A549 (cell line): ENCODE measurements at regions not wholly inside any gene's neighbourhood (a gene's known extent, or its start where the extent isn't known, plus 50 kb on each side); places are given as distances from the start of the nearest gene placed in this dataset.

Experiments used
- ATAC-seq, 2 experiments: fragments of 200-7000 bp in 1 of 2; fragments of >200 bp in 1 of 2; cut with Nextera tagmentation in 1 of 2; cut with Tn5 transposase in 1 of 2; 3 replicates each; pipeline versions ENCODE4 v1.8.0 to v1.9.1; 2018 to 2020; ENCODE audit warnings: mild to moderate bottlenecking in 1 of 2, moderate library complexity in 1 of 2
- CTCF ChIA-PET: fragments of 300-600 bp; sonication (Branson Sonifier 250); formaldehyde crosslinking; extraction: SDS; loops from one replicate; lab custom pipeline; 2021; ENCODE audit warnings: antibody characterized with exemption, inconsistent platforms; lab: Yijun Ruan, JAX
- POLR2A ChIA-PET: fragments of 350-600 bp; formaldehyde crosslinking; extraction: SDS; loops from one replicate; lab custom pipeline; 2021; ENCODE audit warnings: antibody characterized with exemption, inconsistent platforms; lab: Yijun Ruan, JAX
- DNase-seq, 2 experiments: peaks; one replicate each; pipeline versions ENCODE4 v3.0.0 to v3.0.0-alpha.2; 2011 to 2016; ENCODE audit warnings: low read depth in 1 of 2, low spot score in 1 of 2
- FAIRE-seq: peaks from 2 replicates; lab custom pipeline; 2011; peaks lifted over from hg19 to GRCh38; lab: Jason Lieb, UNC
- H3K27ac ChIP-seq, 2 experiments: fragments of >200 bp; sonication (Bioruptor Twin); formaldehyde crosslinking; 3 replicates each; pipeline ENCODE4 v1.5.1; 2016 to 2017
- H3K4me1 ChIP-seq: fragments of >200 bp; sonication (Bioruptor Twin); formaldehyde crosslinking; 3 replicates; pipeline ENCODE4 v1.6.1; 2016
- H3K4me2 ChIP-seq: fragments of >200 bp; sonication (Bioruptor Twin); formaldehyde crosslinking; 3 replicates; pipeline ENCODE4 v1.6.1; 2016
- H3K4me3 ChIP-seq: fragments of >200 bp; sonication (Bioruptor Twin); formaldehyde crosslinking; 3 replicates; pipeline ENCODE4 v1.5.1; 2016
- H3K9me3 ChIP-seq: fragments of >200 bp; sonication (Bioruptor Twin); formaldehyde crosslinking; 3 replicates; pipeline ENCODE4 v1.6.1; 2016
- BHLHE40 ChIP-seq: IDR thresholded peaks from 2 replicates; pipeline ENCODE4 v1.6.1; 2012; ENCODE audit warnings: low read depth, low read length, inconsistent platforms
- CBX2 ChIP-seq: fragments of 200-600 bp; sonication (generic); IDR thresholded peaks from 2 replicates; pipeline ENCODE4 v1.6.1; 2016; ENCODE audit warnings: low read depth, mild to moderate bottlenecking, borderline replicate concordance
- CBX8 ChIP-seq: fragments of 200-600 bp; sonication (generic); IDR thresholded peaks from 2 replicates; pipeline ENCODE4 v1.6.1; 2016
- CHD4 ChIP-seq: fragments of 200-600 bp; sonication (generic); IDR thresholded peaks from 2 replicates; pipeline ENCODE4 v1.6.1; 2016; ENCODE audit warnings: antibody characterized with exemption, mild to moderate bottlenecking, borderline replicate concordance
- EHF ChIP-seq: fragments of 250-450 bp; sonication (Bioruptor Pico); IDR thresholded peaks from 2 replicates; pipeline ENCODE4 v1.5.0; 2020; ENCODE audit warnings: mild to moderate bottlenecking
- EP300 ChIP-seq, 2 experiments: fragments of >200 bp; sonication (Bioruptor Twin); formaldehyde crosslinking; IDR thresholded peaks; 2 replicates in 1 of 2; 3 replicates in 1 of 2; pipeline ENCODE4 v1.6.1; 2016 to 2017
- ESRRA ChIP-seq: fragments of 150-350 bp; IDR thresholded peaks from 2 replicates; pipeline ENCODE4 v1.6.1; 2014; ENCODE audit warnings: mild to moderate bottlenecking, low read length, borderline replicate concordance
- GATA3 ChIP-seq: IDR thresholded peaks from 2 replicates; pipeline ENCODE4 v1.6.1; 2012; ENCODE audit warnings: borderline replicate concordance
- HEYL ChIP-seq: fragments of 250-450 bp; sonication (Bioruptor Pico); IDR thresholded peaks from 2 replicates; pipeline ENCODE4 v1.8.0; 2021; ENCODE audit warnings: mild to moderate bottlenecking, moderate library complexity
- HOXA7 ChIP-seq: fragments of 250-450 bp; sonication (Bioruptor Pico); IDR thresholded peaks from 2 replicates; pipeline ENCODE4 v1.5.0; 2020; ENCODE audit warnings: mild to moderate bottlenecking, moderate library complexity
- JUNB ChIP-seq: fragments of >200 bp; sonication (Bioruptor Twin); formaldehyde crosslinking; IDR thresholded peaks from 2 replicates; pipeline ENCODE4 v1.6.1; 2016
- KDM1A ChIP-seq: fragments of 200-600 bp; sonication (generic); IDR thresholded peaks from 2 replicates; pipeline ENCODE4 v1.6.1; 2016; ENCODE audit warnings: low read depth, mild to moderate bottlenecking
- KDM5A ChIP-seq: fragments of 200-600 bp; sonication (generic); IDR thresholded peaks from 2 replicates; pipeline ENCODE4 v1.6.1; 2016; ENCODE audit warnings: antibody characterized with exemption, mild to moderate bottlenecking
- MAZ ChIP-seq: fragments of 150-350 bp; IDR thresholded peaks from 2 replicates; pipeline ENCODE4 v1.6.1; 2014; ENCODE audit warnings: antibody characterized with exemption, low read depth, low read length, borderline replicate concordance
- MYC ChIP-seq: IDR thresholded peaks from 2 replicates; pipeline ENCODE4 v1.6.1; 2012; ENCODE audit warnings: mild to moderate bottlenecking, inconsistent platforms, low read length, improper control_type of control experiment, borderline replicate concordance
- NPAS2 ChIP-seq: fragments of 250-450 bp; sonication (Bioruptor Pico); IDR thresholded peaks from 2 replicates; pipeline ENCODE4 v1.8.0; 2022; ENCODE audit warnings: mild to moderate bottlenecking, moderate library complexity, borderline replicate concordance
- NR3C1 ChIP-seq: fragments of >200 bp; sonication (Bioruptor Twin); formaldehyde crosslinking; IDR thresholded peaks from 3 replicates; pipeline ENCODE4 v1.6.1; 2017
- POLR2A ChIP-seq: IDR thresholded peaks from 2 replicates; pipeline ENCODE4 v1.6.1; 2012; ENCODE audit warnings: mild to moderate bottlenecking, low read length
- POLR2AphosphoS2 ChIP-seq: conservative IDR thresholded peaks from 2 replicates; pipeline ENCODE4 v1.6.1; 2012; ENCODE audit warnings: low read length, improper control_type of control experiment, inconsistent platforms
- RAD21 ChIP-seq, 2 experiments: fragments of >200 bp in 1 of 2; sonication (Bioruptor Twin) in 1 of 2; formaldehyde crosslinking in 1 of 2; IDR thresholded peaks in 1 of 2; conservative IDR thresholded peaks in 1 of 2; 2 replicates in 1 of 2; 3 replicates in 1 of 2; pipeline ENCODE4 v1.6.1; 2012 to 2018; ENCODE audit warnings: inconsistent platforms in 1 of 2
- ZC3H11A ChIP-seq: fragments of 450-650 bp; IDR thresholded peaks from 2 replicates; pipeline ENCODE4 v1.6.1; 2014; ENCODE audit warnings: antibody characterized with exemption, mild to moderate bottlenecking
- ZNF302 ChIP-seq: fragments of 250-450 bp; sonication (Bioruptor Pico); IDR thresholded peaks from 2 replicates; pipeline ENCODE4 v1.9.0; 2021; ENCODE audit warnings: inconsistent platforms, mild to moderate bottlenecking, moderate library complexity
- WGBS: methylation state at CpG from one replicate; pipeline ENCODE4 v1.1.6; 2017; ENCODE audit errors: missing lambda C conversion rate; 5-methylcytosine and 5-hydroxymethylcytosine counted together
- TF ChIP-seq, protein P1 (sequence below): fragments of 150-350 bp; IDR thresholded peaks from 2 replicates; pipeline ENCODE4 v1.6.1; 2014; ENCODE audit warnings: low read depth, mild to moderate bottlenecking, low read length
- TF ChIP-seq, protein P2 (sequence below): fragments of 450-650 bp; IDR thresholded peaks from 2 replicates; pipeline ENCODE4 v1.6.1; 2014; ENCODE audit warnings: antibody characterized with exemption
- TF ChIP-seq, protein P3 (sequence below): fragments of >200 bp; sonication (Bioruptor Twin); formaldehyde crosslinking; IDR thresholded peaks from 3 replicates; pipeline ENCODE4 v1.5.1; 2016
- TF ChIP-seq, protein P4 (sequence below): fragments of 250-450 bp; sonication (Bioruptor Pico); IDR thresholded peaks from 2 replicates; pipeline ENCODE4 v1.5.0; 2021; ENCODE audit warnings: mild to moderate bottlenecking, moderate library complexity, borderline replicate concordance

DNA sequence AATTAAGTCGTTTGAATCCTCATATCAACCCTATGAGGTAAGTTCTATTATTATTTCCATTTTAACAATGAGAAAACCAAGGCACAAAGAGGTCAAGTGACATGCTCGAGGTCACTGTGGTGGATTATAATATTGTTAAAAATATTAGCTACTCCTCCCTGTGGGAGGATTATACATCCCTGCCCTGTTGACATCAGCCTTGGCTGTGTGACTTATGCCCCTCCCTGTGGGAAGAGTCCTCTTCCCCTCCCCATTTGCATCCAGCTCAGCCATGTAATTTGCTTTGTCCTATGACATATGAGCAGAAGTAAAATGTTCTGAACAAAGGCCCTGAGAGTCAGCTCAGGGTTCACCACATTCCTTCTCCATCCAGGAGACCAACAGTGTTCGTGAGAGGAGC, 152.7 kb upstream of the ZIC3 start:
- 0% methylated on average over 3 of the region's 3 CpGs for WGBS
- no peaks in the 10 kb centered on the region for H3K4me1 ChIP-seq
- POLR2A ChIA-PET, result no interaction called here
- no peaks in the 10 kb centered on the region for H3K9me3 ChIP-seq
- H3K4me2 ChIP-seq, result no peak overlapping the region
- ATAC-seq, result no peak
- no peak for TF ChIP-seq POLR2A
- TF ChIP-seq HOXA7 (CRISPR knock-in tag), result no peak
- TF ChIP-seq, protein P1, sequence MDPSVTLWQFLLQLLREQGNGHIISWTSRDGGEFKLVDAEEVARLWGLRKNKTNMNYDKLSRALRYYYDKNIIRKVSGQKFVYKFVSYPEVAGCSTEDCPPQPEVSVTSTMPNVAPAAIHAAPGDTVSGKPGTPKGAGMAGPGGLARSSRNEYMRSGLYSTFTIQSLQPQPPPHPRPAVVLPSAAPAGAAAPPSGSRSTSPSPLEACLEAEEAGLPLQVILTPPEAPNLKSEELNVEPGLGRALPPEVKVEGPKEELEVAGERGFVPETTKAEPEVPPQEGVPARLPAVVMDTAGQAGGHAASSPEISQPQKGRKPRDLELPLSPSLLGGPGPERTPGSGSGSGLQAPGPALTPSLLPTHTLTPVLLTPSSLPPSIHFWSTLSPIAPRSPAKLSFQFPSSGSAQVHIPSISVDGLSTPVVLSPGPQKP, result no peak
- TF ChIP-seq, protein P2, sequence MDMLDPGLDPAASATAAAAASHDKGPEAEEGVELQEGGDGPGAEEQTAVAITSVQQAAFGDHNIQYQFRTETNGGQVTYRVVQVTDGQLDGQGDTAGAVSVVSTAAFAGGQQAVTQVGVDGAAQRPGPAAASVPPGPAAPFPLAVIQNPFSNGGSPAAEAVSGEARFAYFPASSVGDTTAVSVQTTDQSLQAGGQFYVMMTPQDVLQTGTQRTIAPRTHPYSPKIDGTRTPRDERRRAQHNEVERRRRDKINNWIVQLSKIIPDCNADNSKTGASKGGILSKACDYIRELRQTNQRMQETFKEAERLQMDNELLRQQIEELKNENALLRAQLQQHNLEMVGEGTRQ, result no peak
- TF ChIP-seq, protein P3, sequence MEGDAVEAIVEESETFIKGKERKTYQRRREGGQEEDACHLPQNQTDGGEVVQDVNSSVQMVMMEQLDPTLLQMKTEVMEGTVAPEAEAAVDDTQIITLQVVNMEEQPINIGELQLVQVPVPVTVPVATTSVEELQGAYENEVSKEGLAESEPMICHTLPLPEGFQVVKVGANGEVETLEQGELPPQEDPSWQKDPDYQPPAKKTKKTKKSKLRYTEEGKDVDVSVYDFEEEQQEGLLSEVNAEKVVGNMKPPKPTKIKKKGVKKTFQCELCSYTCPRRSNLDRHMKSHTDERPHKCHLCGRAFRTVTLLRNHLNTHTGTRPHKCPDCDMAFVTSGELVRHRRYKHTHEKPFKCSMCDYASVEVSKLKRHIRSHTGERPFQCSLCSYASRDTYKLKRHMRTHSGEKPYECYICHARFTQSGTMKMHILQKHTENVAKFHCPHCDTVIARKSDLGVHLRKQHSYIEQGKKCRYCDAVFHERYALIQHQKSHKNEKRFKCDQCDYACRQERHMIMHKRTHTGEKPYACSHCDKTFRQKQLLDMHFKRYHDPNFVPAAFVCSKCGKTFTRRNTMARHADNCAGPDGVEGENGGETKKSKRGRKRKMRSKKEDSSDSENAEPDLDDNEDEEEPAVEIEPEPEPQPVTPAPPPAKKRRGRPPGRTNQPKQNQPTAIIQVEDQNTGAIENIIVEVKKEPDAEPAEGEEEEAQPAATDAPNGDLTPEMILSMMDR, result no peak
- TF ChIP-seq JUNB, result no peak
- no peak for TF ChIP-seq CBX8
- no peak for TF ChIP-seq CBX2
- TF ChIP-seq GATA3, result no peak
- no peak for TF ChIP-seq POLR2AphosphoS2
- no peak for TF ChIP-seq MYC
- no peak for TF ChIP-seq MAZ
- no peak for TF ChIP-seq RAD21 (conservative IDR thresholded peaks at IDR 0.05 in 1 of 2, IDR thresholded peaks at IDR 0.05 in 1 of 2)
- TF ChIP-seq, all 56 proteins: peak for 0
- Histone ChIP-seq H3K4me3 (no peak overlapping the region), H3K27ac (no peak overlapping the region)
- no peak for FAIRE-seq
- no peak for DNase-seq
- CTCF ChIA-PET, result no interaction called here

DNA sequence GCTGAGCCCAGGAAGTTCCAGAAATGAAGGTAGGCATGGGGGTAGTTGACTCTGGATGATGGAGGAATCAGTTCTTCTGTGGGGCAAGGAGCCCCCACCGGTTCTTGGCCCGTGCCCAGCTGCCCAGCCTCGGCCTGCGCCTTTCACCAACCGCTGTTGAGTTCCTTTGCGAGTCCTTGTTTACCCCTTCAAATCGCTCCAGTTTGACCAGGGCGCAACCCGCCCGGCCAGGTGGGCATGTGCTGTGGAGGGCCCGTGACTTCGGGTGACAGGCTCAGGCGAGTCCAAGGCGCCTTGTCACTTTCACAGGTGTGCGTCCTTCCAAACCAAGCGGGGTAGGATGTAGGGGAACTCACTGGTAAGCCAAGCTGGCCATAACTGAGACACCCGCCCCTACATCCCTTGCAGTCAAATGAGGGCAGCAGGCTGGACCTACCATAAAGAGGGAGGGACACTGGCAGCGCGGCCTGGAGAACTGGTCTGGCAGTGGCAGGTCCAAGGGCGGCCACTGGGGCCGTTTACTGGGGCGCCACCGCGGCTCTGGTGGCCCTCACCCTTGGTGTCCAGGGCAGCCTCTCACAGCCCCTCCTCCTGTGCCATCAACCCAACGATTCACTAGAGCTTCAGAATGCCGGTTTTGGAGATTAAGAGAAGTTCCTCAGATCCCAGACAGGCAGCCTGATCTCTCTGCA, 160.3 kb upstream of the ZIC3 start:
- ATAC-seq (no peak), DNase-seq (no peak), FAIRE-seq (no peak)
- ChIA-PET CTCF (no interaction called here), POLR2A (no interaction called here)
- H3K27ac ChIP-seq, result no peak overlapping the region
- TF ChIP-seq, protein P4, sequence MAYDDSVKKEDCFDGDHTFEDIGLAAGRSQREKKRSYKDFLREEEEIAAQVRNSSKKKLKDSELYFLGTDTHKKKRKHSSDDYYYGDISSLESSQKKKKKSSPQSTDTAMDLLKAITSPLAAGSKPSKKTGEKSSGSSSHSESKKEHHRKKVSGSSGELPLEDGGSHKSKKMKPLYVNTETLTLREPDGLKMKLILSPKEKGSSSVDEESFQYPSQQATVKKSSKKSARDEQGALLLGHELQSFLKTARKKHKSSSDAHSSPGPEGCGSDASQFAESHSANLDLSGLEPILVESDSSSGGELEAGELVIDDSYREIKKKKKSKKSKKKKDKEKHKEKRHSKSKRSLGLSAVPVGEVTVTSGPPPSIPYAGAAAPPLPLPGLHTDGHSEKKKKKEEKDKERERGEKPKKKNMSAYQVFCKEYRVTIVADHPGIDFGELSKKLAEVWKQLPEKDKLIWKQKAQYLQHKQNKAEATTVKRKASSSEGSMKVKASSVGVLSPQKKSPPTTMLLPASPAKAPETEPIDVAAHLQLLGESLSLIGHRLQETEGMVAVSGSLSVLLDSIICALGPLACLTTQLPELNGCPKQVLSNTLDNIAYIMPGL, result no peak
- TF ChIP-seq EHF (CRISPR knock-in tag) (no peak), KDM1A (no peak), NPAS2 (CRISPR knock-in tag) (no peak), HEYL (CRISPR knock-in tag) (no peak), CBX2 (no peak), ESRRA (no peak), CHD4 (no peak), BHLHE40 (no peak), EP300 (IDR thresholded peaks at IDR 0.05) (no peak), ZNF302 (CRISPR knock-in tag) (no peak), NR3C1 (no peak), ZC3H11A (no peak), KDM5A (no peak)
- TF ChIP-seq, protein P1, result no peak
- H3K9me3 ChIP-seq, result no peaks in the 10 kb centered on the region
- H3K4me2 ChIP-seq, result no peak overlapping the region
- 44% methylated on average over 10 of the region's 26 CpGs for WGBS
- H3K4me3 ChIP-seq, result no peak overlapping the region
- H3K4me1 ChIP-seq, result no peaks in the 10 kb centered on the region
